Smooth muscle cell (in vitro differentiated cells): ENCODE measurements at regions not wholly inside any gene's neighbourhood (a gene's known extent, or its start where the extent isn't known, plus 50 kb on each side); places are given as distances from the start of the nearest gene placed in this dataset.
"Not testable (repeated sequence)": the region's sequence is repeated elsewhere in the genome, so short reads cannot be mapped to it uniquely, and the experiment has no call there.

Experiments used
- DNase-seq: peaks from one replicate; lab custom pipeline; 2025; ENCODE audit not compliant: unreplicated experiment; lab: John Stamatoyannopoulos, UW
- H2AFZ ChIP-seq: fragments of 200-600 bp; sonication (generic); 2 replicates; pipeline ENCODE4 v1.6.0; 2016; ENCODE audit warnings: antibody characterized with exemption, low read depth, mild to moderate bottlenecking
- H3F3A ChIP-seq: fragments of 200-600 bp; sonication (generic); 2 replicates; pipeline ENCODE4 v1.6.0; 2017; ENCODE audit warnings: antibody characterized with exemption, low read depth
- H3K27ac ChIP-seq: fragments of 200-600 bp; sonication (generic); 2 replicates; pipeline ENCODE4 v1.5.1; 2016; ENCODE audit warnings: low read depth, mild to moderate bottlenecking
- H3K27me3 ChIP-seq: fragments of 200-600 bp; sonication (generic); 2 replicates; pipeline ENCODE4 v1.6.1; 2016; ENCODE audit warnings: low read depth, mild to moderate bottlenecking
- H3K36me3 ChIP-seq: fragments of 200-600 bp; sonication (generic); 2 replicates; pipeline ENCODE4 v1.5.1; 2016; ENCODE audit warnings: low read depth
- H3K4me1 ChIP-seq: fragments of 200-600 bp; sonication (generic); 2 replicates; pipeline ENCODE4 v1.5.1; 2016; ENCODE audit warnings: low read depth
- H3K4me2 ChIP-seq: fragments of 200-600 bp; sonication (generic); 2 replicates; pipeline ENCODE4 v1.6.0; 2016; ENCODE audit warnings: mild to moderate bottlenecking
- H3K4me3 ChIP-seq: fragments of 200-600 bp; sonication (generic); 2 replicates; pipeline ENCODE4 v1.5.1; 2016; ENCODE audit warnings: mild to moderate bottlenecking
- H3K79me2 ChIP-seq: fragments of 200-600 bp; sonication (generic); 2 replicates; pipeline ENCODE4 v1.6.0; 2016; ENCODE audit warnings: low read depth, mild to moderate bottlenecking
- H3K9ac ChIP-seq: fragments of 200-600 bp; sonication (generic); 2 replicates; pipeline ENCODE4 v1.6.0; 2016; ENCODE audit warnings: low read depth
- H3K9me3 ChIP-seq: fragments of 200-600 bp; sonication (generic); replicated peaks from 2 replicates; pipeline ENCODE4 v1.5.1; 2016; ENCODE audit warnings: low read depth
- H4K20me1 ChIP-seq: fragments of 200-600 bp; sonication (generic); 2 replicates; pipeline ENCODE4 v1.6.0; 2016; ENCODE audit warnings: low read depth
- CTCF ChIP-seq: fragments of 200-600 bp; sonication (generic); IDR thresholded peaks from 2 replicates; pipeline ENCODE4 v1.5.1; 2017; ENCODE audit warnings: borderline replicate concordance, mild to moderate bottlenecking, antibody characterized with exemption; ENCODE audit not compliant: insufficient read depth, poor library complexity, severe bottlenecking
- WGBS: methylation state at CpG from one replicate; pipeline ENCODE4 v1.1.7; 2016; ENCODE audit warnings: low lambda C conversion rate; 5-methylcytosine and 5-hydroxymethylcytosine counted together

- H3K79me2 ChIP-seq, H3K4me1 ChIP-seq, DNase-seq, H3K27ac ChIP-seq, H3K9me3 ChIP-seq, H3K9ac ChIP-seq, H3K4me3 ChIP-seq, H4K20me1 ChIP-seq, H3F3A ChIP-seq, H3K27me3 ChIP-seq, H3K36me3 ChIP-seq, H3K4me2 ChIP-seq: not testable (repeated sequence)
- 53% methylated on average over 4 of the region's 4 CpGs for WGBS
- H2AFZ ChIP-seq: peak overlapping the region; percentile 34
- TF ChIP-seq CTCF: peak; percentile 36
Measured at GRCh38 chr9:15055284-15055683, 145.1 kb upstream of the FREM1 start.

GRCh38 chr9:15048772-15049171, 138.5 kb upstream of the FREM1 start:
- Histone ChIP-seq H2AFZ (no peak overlapping the region), H3K36me3 (no peaks in the 10 kb centered on the region), H4K20me1 (no peaks in the 10 kb centered on the region), H3K9ac (no peak overlapping the region), H3K27ac (no peak overlapping the region), H3K4me1 (no peaks in the 10 kb centered on the region), H3K9me3 (no peaks in the 10 kb centered on the region), H3K4me2 (no peak overlapping the region), H3K79me2 (no peaks in the 10 kb centered on the region), H3K4me3 (no peak overlapping the region), H3F3A (no peaks in the 10 kb centered on the region), H3K27me3 (no peaks in the 10 kb centered on the region)
- DNase-seq: no peak
- WGBS: 96% methylated on average over 1 of the region's 1 CpG
- TF ChIP-seq CTCF: no peak

- no peak overlapping the region for H3K9ac ChIP-seq
- H3K79me2 ChIP-seq: no peaks in the 10 kb centered on the region
- H3K36me3 ChIP-seq: no peaks in the 10 kb centered on the region
- TF ChIP-seq CTCF: no peak
- H3K27ac ChIP-seq: no peak overlapping the region
- H3K4me1 ChIP-seq: no peaks in the 10 kb centered on the region
- H2AFZ ChIP-seq: no peak overlapping the region
- WGBS: 92% methylated on average over 5 of the region's 5 CpGs
- no peak overlapping the region for H3K4me3 ChIP-seq
- no peaks in the 10 kb centered on the region for H4K20me1 ChIP-seq
- H3F3A ChIP-seq: no peaks in the 10 kb centered on the region
- no peak for DNase-seq
- no peaks in the 10 kb centered on the region for H3K9me3 ChIP-seq
- H3K4me2 ChIP-seq: no peak overlapping the region
- H3K27me3 ChIP-seq: no peaks in the 10 kb centered on the region
Measured at GRCh38 chr9:15047028-15047551, 136.9 kb upstream of the FREM1 start.

GRCh38 chr9:15033316-15033715, 123.1 kb upstream of the FREM1 start:
- no peak overlapping the region for H3K27ac ChIP-seq
- no peak for TF ChIP-seq CTCF
- WGBS: 92% methylated on average over 4 of the region's 4 CpGs
- H3K9me3 ChIP-seq: no peaks in the 10 kb centered on the region
- H3K4me3 ChIP-seq: no peak overlapping the region
- H3K79me2 ChIP-seq: no peaks in the 10 kb centered on the region
- DNase-seq: no peak
- H3K36me3 ChIP-seq: no peaks in the 10 kb centered on the region
- no peak overlapping the region for H3K9ac ChIP-seq
- H4K20me1 ChIP-seq: no peaks in the 10 kb centered on the region
- H3F3A ChIP-seq: no peaks in the 10 kb centered on the region
- H3K4me1 ChIP-seq: no peaks in the 10 kb centered on the region
- no peak overlapping the region for H2AFZ ChIP-seq
- H3K27me3 ChIP-seq: no peaks in the 10 kb centered on the region
- no peak overlapping the region for H3K4me2 ChIP-seq
